ENCODE measurements at regions not wholly inside any gene's neighbourhood (a gene's known extent, or its start where the extent isn't known, plus 50 kb on each side); places are given as distances from the start of the nearest gene placed in this dataset.

GRCh38 chr1:34358636-34359035 lies 181.9 kb downstream of the C1orf94 start:
- H3K4me3 ChIP-seq (ENCODE audit: low read depth, low read length): no peak overlapping the region
- DNase-seq (ENCODE audit: low read depth): no peak
- TF ChIP-seq, protein P1, sequence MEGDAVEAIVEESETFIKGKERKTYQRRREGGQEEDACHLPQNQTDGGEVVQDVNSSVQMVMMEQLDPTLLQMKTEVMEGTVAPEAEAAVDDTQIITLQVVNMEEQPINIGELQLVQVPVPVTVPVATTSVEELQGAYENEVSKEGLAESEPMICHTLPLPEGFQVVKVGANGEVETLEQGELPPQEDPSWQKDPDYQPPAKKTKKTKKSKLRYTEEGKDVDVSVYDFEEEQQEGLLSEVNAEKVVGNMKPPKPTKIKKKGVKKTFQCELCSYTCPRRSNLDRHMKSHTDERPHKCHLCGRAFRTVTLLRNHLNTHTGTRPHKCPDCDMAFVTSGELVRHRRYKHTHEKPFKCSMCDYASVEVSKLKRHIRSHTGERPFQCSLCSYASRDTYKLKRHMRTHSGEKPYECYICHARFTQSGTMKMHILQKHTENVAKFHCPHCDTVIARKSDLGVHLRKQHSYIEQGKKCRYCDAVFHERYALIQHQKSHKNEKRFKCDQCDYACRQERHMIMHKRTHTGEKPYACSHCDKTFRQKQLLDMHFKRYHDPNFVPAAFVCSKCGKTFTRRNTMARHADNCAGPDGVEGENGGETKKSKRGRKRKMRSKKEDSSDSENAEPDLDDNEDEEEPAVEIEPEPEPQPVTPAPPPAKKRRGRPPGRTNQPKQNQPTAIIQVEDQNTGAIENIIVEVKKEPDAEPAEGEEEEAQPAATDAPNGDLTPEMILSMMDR (IDR thresholded peaks at IDR 0.05; ENCODE audit: low read depth, low read length): no peak
- TF ChIP-seq, protein P2, sequence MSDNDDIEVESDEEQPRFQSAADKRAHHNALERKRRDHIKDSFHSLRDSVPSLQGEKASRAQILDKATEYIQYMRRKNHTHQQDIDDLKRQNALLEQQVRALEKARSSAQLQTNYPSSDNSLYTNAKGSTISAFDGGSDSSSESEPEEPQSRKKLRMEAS (IDR thresholded peaks at IDR 0.05; ENCODE audit: low read depth, low read length): no peak
- TF ChIP-seq MYC (IDR thresholded peaks at IDR 0.05; ENCODE audit: low read depth, low read length) (no peak), POLR2A (IDR thresholded peaks at IDR 0.05; ENCODE audit: extremely low read depth, insufficient read length) (no peak)

GRCh38 chr1:34359411-34359810 lies 182.7 kb downstream of the C1orf94 start:
- no peak for TF ChIP-seq POLR2A (IDR thresholded peaks at IDR 0.05; ENCODE audit: extremely low read depth, insufficient read length)
- TF ChIP-seq, protein P1 (IDR thresholded peaks at IDR 0.05; ENCODE audit: low read depth, low read length): no peak
- no peak for TF ChIP-seq MYC (IDR thresholded peaks at IDR 0.05; ENCODE audit: low read depth, low read length)
- TF ChIP-seq, protein P2 (IDR thresholded peaks at IDR 0.05; ENCODE audit: low read depth, low read length): no peak
- DNase-seq (ENCODE audit: low read depth): no peak
- no peak overlapping the region for H3K4me3 ChIP-seq (ENCODE audit: low read depth, low read length)

DNA sequence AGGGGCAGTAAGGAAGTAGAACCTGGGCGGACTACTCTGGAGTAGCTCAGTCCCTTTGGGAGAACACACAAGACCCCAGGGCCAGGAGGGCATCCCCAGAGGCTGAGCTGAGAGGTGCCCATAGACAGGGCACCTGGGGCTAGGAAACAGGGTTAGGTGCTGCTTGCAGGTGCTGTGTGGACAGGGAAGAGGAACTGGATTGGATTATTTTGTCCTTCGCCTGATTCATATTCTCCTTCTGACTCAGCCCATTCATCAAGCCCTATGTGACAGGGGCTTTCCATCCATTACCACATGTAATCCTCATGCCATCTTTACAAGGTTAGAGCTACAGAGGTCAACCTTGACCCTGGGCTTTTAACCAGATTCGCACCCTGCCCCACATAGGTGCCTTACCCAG lies 183.9 kb downstream of the C1orf94 start:
- no peak for DNase-seq (ENCODE audit: low read depth)
- no peak overlapping the region for H3K4me3 ChIP-seq (ENCODE audit: low read depth, low read length)
- TF ChIP-seq, protein P2 (IDR thresholded peaks at IDR 0.05; ENCODE audit: low read depth, low read length): no peak
- TF ChIP-seq POLR2A (IDR thresholded peaks at IDR 0.05; ENCODE audit: extremely low read depth, insufficient read length): no peak
- no peak for TF ChIP-seq MYC (IDR thresholded peaks at IDR 0.05; ENCODE audit: low read depth, low read length)
- TF ChIP-seq, protein P1 (IDR thresholded peaks at IDR 0.05; ENCODE audit: low read depth, low read length): no peak

DNA sequence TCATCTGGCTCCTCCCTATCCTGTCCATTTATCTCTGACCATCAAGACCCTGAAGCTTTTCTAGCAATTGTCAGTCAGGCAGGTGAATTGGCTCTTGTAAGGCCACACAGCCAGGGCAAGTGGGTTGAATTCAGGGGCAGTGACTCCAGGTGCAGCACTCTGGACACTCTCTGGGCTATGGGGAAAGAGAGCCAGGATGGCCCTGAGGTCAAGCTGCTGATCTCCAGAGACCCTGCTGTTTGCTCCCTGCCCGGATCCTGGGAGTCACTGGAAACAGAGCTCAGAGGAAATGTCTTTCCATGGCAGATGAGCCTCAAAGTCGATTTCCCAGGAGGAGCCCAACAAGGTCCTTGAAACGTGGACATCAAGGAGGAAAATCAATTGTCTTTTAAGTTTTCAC lies 184.4 kb downstream of the C1orf94 start:
- no peak overlapping the region for H3K4me3 ChIP-seq (ENCODE audit: low read depth, low read length)
- TF ChIP-seq, protein P2 (IDR thresholded peaks at IDR 0.05; ENCODE audit: low read depth, low read length): no peak
- TF ChIP-seq MYC (IDR thresholded peaks at IDR 0.05; ENCODE audit: low read depth, low read length) (no peak), POLR2A (IDR thresholded peaks at IDR 0.05; ENCODE audit: extremely low read depth, insufficient read length) (no peak)
- TF ChIP-seq, protein P1 (IDR thresholded peaks at IDR 0.05; ENCODE audit: low read depth, low read length): no peak
- no peak for DNase-seq (ENCODE audit: low read depth)

DNA sequence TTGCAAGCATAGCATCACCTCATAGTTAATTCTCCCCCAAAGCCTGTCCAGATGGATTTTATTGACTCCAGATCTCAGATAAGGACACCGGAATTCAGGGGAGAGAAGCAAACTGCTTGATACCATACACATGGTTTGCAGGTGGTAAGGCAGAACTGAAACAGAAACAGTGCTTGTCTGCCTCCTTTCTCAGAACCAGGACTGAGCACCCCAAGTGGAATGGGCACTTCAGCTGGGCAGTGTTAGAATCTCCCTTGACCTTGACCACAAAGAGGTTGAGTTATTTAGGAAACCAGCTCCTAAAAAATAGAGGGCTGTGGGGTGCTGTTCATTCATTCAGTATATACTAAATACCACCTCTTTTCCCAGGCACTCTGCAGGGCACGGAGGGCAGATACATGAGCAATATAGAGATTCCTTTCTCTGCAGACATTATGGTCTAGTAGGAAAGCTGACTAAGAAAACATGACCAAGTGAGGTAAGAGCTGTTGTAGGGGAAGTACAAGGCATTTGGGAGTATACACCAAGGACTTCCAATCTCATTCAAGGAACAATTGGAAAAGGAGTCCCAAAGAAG lies 185.2 kb downstream of the C1orf94 start:
- DNase-seq (ENCODE audit: low read depth): no peak
- TF ChIP-seq, protein P2 (IDR thresholded peaks at IDR 0.05; ENCODE audit: low read depth, low read length): no peak
- TF ChIP-seq, protein P1 (IDR thresholded peaks at IDR 0.05; ENCODE audit: low read depth, low read length): no peak
- no peak for TF ChIP-seq MYC (IDR thresholded peaks at IDR 0.05; ENCODE audit: low read depth, low read length)
- H3K4me3 ChIP-seq (ENCODE audit: low read depth, low read length): no peak overlapping the region

Measured in NB4 (cell line).